ENCODE measurements at regions not wholly inside any gene's neighbourhood (a gene's known extent, or its start where the extent isn't known, plus 50 kb on each side); places are given as distances from the start of the nearest gene placed in this dataset.

- FAIRE-seq, result no peak
- Histone ChIP-seq H3K27me3 (replicated peaks in 1 of 4; ENCODE audit: control insufficient read depth in 3 of 4, extremely low read depth in 1 of 4, insufficient read depth in 3 of 4, low read length in 3 of 4) (no peaks in the 10 kb centered on the region), H3K79me1 (ENCODE audit: low read depth, low read length) (no peaks in the 10 kb centered on the region), H3K4me2 (ENCODE audit: insufficient read depth in 1 of 2, low read depth in 2 of 2, low read length in 2 of 2) (no peak overlapping the region), H3K4ac (replicated peaks; ENCODE audit: insufficient read length, low read depth, low read length) (no peak overlapping the region), H3K9ac (replicated peaks in 1 of 4; ENCODE audit: extremely low read depth in 1 of 4, low read depth in 3 of 4, low read length in 3 of 4) (no peak overlapping the region), H3K14ac (ENCODE audit: insufficient read length) (no peak overlapping the region), H2BK15ac (ENCODE audit: low read length) (no peak overlapping the region), H3K4me3 (ENCODE audit: extremely low read depth in 1 of 4, insufficient read depth in 2 of 4, low read depth in 3 of 4, low read length in 4 of 4) (no peak overlapping the region), H2BK120ac (replicated peaks; ENCODE audit: low read depth, low read length) (no peak overlapping the region), H3K23me2 (ENCODE audit: low read depth, low read length) (no peaks in the 10 kb centered on the region), H4K8ac (ENCODE audit: extremely low read depth, insufficient read depth, low read length) (no peak overlapping the region), H4K5ac (ENCODE audit: insufficient read length, low read depth, low read length) (no peak overlapping the region), H3K56ac (replicated peaks; ENCODE audit: insufficient read length, low read depth, low read length) (no peak overlapping the region), H3K18ac (ENCODE audit: extremely low read depth, low read length) (no peak overlapping the region), H2BK12ac (ENCODE audit: low read depth, low read length) (no peak overlapping the region), H2AFZ (ENCODE audit: low read length) (no peak overlapping the region), H2BK5ac (ENCODE audit: low read depth, low read length) (no peak overlapping the region), H2AK5ac (ENCODE audit: low read depth, low read length) (no peak overlapping the region), H3K36me3 (ENCODE audit: control insufficient read depth in 2 of 4, insufficient read depth in 4 of 4, low read length in 3 of 4) (no peaks in the 10 kb centered on the region), H4K20me1 (replicated peaks in 1 of 2; ENCODE audit: control insufficient read depth in 1 of 2, insufficient read depth in 2 of 2, low read length in 2 of 2) (no peaks in the 10 kb centered on the region), H3K9me3 (ENCODE audit: insufficient read depth in 2 of 2, low read depth in 1 of 2, low read length in 1 of 2) (no peaks in the 10 kb centered on the region), H2BK20ac (ENCODE audit: low read length) (no peak overlapping the region), H3K27ac (ENCODE audit: low read depth, low read length) (no peak overlapping the region), H3K4me1 (replicated peaks in 1 of 4; ENCODE audit: control insufficient read depth in 3 of 4, insufficient read depth in 4 of 4, low read length in 3 of 4) (peaks cover 0 to 4% (median 0%) of the 10 kb centered on the region in 4 experiments; a peak in 2 of 7 replicates), H3K79me2 (ENCODE audit: control insufficient read depth in 1 of 2, insufficient read depth in 2 of 2, low read length in 2 of 2) (no peaks in the 10 kb centered on the region), H3K23ac (ENCODE audit: insufficient read length) (no peak overlapping the region), H4K91ac (replicated peaks; ENCODE audit: insufficient read length, low read length) (no peak overlapping the region)
- WGBS, 2 experiments (ENCODE audit: extremely low coverage in 1 of 2, insufficient coverage in 1 of 2, insufficient read length in 1 of 2, insufficient replicate concordance in 2 of 2, low coverage in 1 of 2, low lambda C conversion rate in 2 of 2, missing lambda C conversion rate in 1 of 2), result 87% methylated on average over 2 of the region's 2 CpGs; no CpG with 5 or more reads in 1 of the 2 experiments
- POLR2A ChIA-PET (ENCODE audit: partially characterized antibody), result no interaction called here
- CTCF ChIA-PET (ENCODE audit: partially characterized antibody), result no interaction called here
- no peak for DNase-seq (ENCODE audit: low read depth in 1 of 2, low spot score in 2 of 2)
- no peak for TF ChIP-seq SP2 (IDR thresholded peaks at IDR 0.05; ENCODE audit: low read length)
- TF ChIP-seq CEBPB (IDR thresholded peaks at IDR 0.05; ENCODE audit: low read depth, low read length), result no peak
- no peak for TF ChIP-seq NRF1 (IDR thresholded peaks at IDR 0.05; ENCODE audit: low read depth, low read length)
- no peak for TF ChIP-seq E2F6 (IDR thresholded peaks at IDR 0.05)
- TF ChIP-seq SIRT6 (IDR thresholded peaks at IDR 0.05; ENCODE audit: low read length), result no peak
- TF ChIP-seq RXRA (IDR thresholded peaks at IDR 0.05; ENCODE audit: insufficient read depth, low read depth, low read length), result no peak
- no peak for TF ChIP-seq ATF3 (IDR thresholded peaks at IDR 0.05; ENCODE audit: insufficient read depth, low read depth, low read length)
- TF ChIP-seq TAF7 (optimal IDR thresholded peaks at IDR 0.05; ENCODE audit: borderline replicate concordance, low read depth, low read length), result no peak
- no peak for TF ChIP-seq CHD1 (IDR thresholded peaks at IDR 0.05; ENCODE audit: low read depth, low read length)
- TF ChIP-seq KDM4A (IDR thresholded peaks at IDR 0.05; ENCODE audit: low read depth, low read length, severe bottlenecking), result no peak
- TF ChIP-seq POU5F1 (IDR thresholded peaks at IDR 0.05; ENCODE audit: low read depth, low read length), result no peak
- no peak for TF ChIP-seq RAD21 (IDR thresholded peaks at IDR 0.05 in 1 of 2, conservative IDR thresholded peaks at IDR 0.05 in 1 of 2; ENCODE audit: low read depth in 2 of 2, low read length in 2 of 2)
- no peak for TF ChIP-seq CBX8 (IDR thresholded peaks at IDR 0.05; ENCODE audit: borderline replicate concordance, low read depth, low read length)
- TF ChIP-seq EGR1 (IDR thresholded peaks at IDR 0.05; ENCODE audit: borderline replicate concordance, low read depth, low read length), result no peak
These were observed 129.8 kb upstream of the TOM1L1 start for GRCh38 chr17:54770836-54771235.
